Liver (tissue), 8 donors: ENCODE measurements at regions not wholly inside any gene's neighbourhood (a gene's known extent, or its start where the extent isn't known, plus 50 kb on each side); places are given as distances from the start of the nearest gene placed in this dataset.

Source experiments
- DNase-seq: peaks from one replicate; pipeline ENCODE4 v3.0.0-alpha.2; 2017; ENCODE audit warnings: low spot score
- H3K27ac ChIP-seq, 2 donors: one replicate each; pipeline ENCODE4 v1.7.0; 2013; ENCODE audit warnings: inconsistent platforms in 2 of 2, low read length in 2 of 2, control low read depth in 1 of 2, low read depth in 1 of 2, mild to moderate bottlenecking in 1 of 2
- H3K27me3 ChIP-seq, 4 donors: one replicate each; pipeline versions ENCODE4 v1.6.1 to v1.7.0; 2013; ENCODE audit warnings: low read length in 3 of 4, inconsistent platforms in 1 of 4, mild to moderate bottlenecking in 1 of 4, moderate library complexity in 1 of 4; ENCODE audit not compliant: control insufficient read depth in 4 of 4, insufficient read depth in 4 of 4
- H3K36me3 ChIP-seq, 4 donors: one replicate each; pipeline versions ENCODE4 v1.6.1 to v1.7.0; 2013; ENCODE audit warnings: low read length in 3 of 4, mild to moderate bottlenecking in 3 of 4, low read depth in 1 of 4, moderate library complexity in 1 of 4; ENCODE audit not compliant: control insufficient read depth in 4 of 4, insufficient read depth in 3 of 4
- H3K4me1 ChIP-seq, 4 donors: one replicate each; pipeline versions ENCODE4 v1.6.1 to v1.7.0; 2013; ENCODE audit warnings: low read length in 3 of 4, mild to moderate bottlenecking in 3 of 4, moderate library complexity in 1 of 4; ENCODE audit not compliant: control insufficient read depth in 4 of 4, insufficient read depth in 4 of 4
- H3K4me3 ChIP-seq, 3 donors: one replicate each; pipeline versions ENCODE4 v1.6.1 to v1.7.0; 2013; ENCODE audit warnings: low read length in 3 of 3, control low read depth in 1 of 3, low read depth in 1 of 3, mild to moderate bottlenecking in 1 of 3
- H3K9ac ChIP-seq, 2 donors: one replicate each; pipeline ENCODE4 v1.7.0; 2013; ENCODE audit warnings: low read length in 2 of 2, mild to moderate bottlenecking in 2 of 2, moderate library complexity in 2 of 2, control low read depth in 1 of 2, low read depth in 1 of 2
- H3K9me3 ChIP-seq, 4 donors: one replicate each; pipeline versions ENCODE4 v1.6.1 to v1.7.0; 2013; ENCODE audit warnings: low read length in 3 of 4; ENCODE audit not compliant: control insufficient read depth in 4 of 4
- EGR1 ChIP-seq, 2 donors: IDR thresholded peaks; 2 replicates each; pipeline ENCODE4 v1.6.1; 2016 to 2018; ENCODE audit warnings: antibody characterized with exemption in 2 of 2, low read depth in 2 of 2
- FOXA1 ChIP-seq: IDR thresholded peaks from 2 replicates; pipeline ENCODE4 v1.6.1; 2016; ENCODE audit warnings: antibody characterized with exemption
- FOXA2 ChIP-seq: IDR thresholded peaks from 2 replicates; pipeline ENCODE4 v1.6.1; 2016; ENCODE audit warnings: antibody characterized with exemption
- GABPA ChIP-seq, 2 donors: IDR thresholded peaks in 1 of 2; conservative IDR thresholded peaks in 1 of 2; 2 replicates each; pipeline ENCODE4 v1.6.1; 2016; ENCODE audit warnings: antibody characterized with exemption in 2 of 2, mild to moderate bottlenecking in 1 of 2, moderate library complexity in 1 of 2
- HNF4A ChIP-seq, 2 donors: conservative IDR thresholded peaks; 2 replicates each; pipeline ENCODE4 v1.6.1; 2016; ENCODE audit warnings: antibody characterized with exemption in 2 of 2, mild to moderate bottlenecking in 2 of 2
- NR2F2 ChIP-seq: IDR thresholded peaks from 2 replicates; pipeline ENCODE4 v1.6.1; 2016; ENCODE audit warnings: antibody characterized with exemption
- RAD21 ChIP-seq, 2 donors: IDR thresholded peaks; 2 replicates each; pipeline ENCODE4 v1.6.1; 2016; ENCODE audit warnings: antibody characterized with exemption in 2 of 2, mild to moderate bottlenecking in 2 of 2
- RXRA ChIP-seq, 2 donors: IDR thresholded peaks; 2 replicates each; pipeline ENCODE4 v1.6.1; 2017 to 2018; ENCODE audit warnings: antibody characterized with exemption in 2 of 2, mild to moderate bottlenecking in 1 of 2
- SP1 ChIP-seq: IDR thresholded peaks from 2 replicates; pipeline ENCODE4 v1.6.1; 2018; ENCODE audit warnings: antibody characterized with exemption, mild to moderate bottlenecking
- YY1 ChIP-seq: IDR thresholded peaks from 2 replicates; pipeline ENCODE4 v1.6.1; 2016; ENCODE audit warnings: antibody characterized with exemption, mild to moderate bottlenecking
- WGBS: extraction: QIAGEN DNeasy Blood & Tissue Kit; methylation state at CpG from one replicate; pipeline ENCODE4 v1.1.7; 2013; 5-methylcytosine and 5-hydroxymethylcytosine counted together
- TF ChIP-seq, protein P1 (sequence below): fragments of 150-350 bp; IDR thresholded peaks from 2 replicates; pipeline ENCODE4 v1.5.1; 2017; ENCODE audit warnings: improper control_type of control experiment, low read depth, low read length; ENCODE audit not compliant: missing input control
- TF ChIP-seq, protein P2 (sequence below): IDR thresholded peaks from 2 replicates; pipeline ENCODE4 v1.6.1; 2016; ENCODE audit warnings: antibody characterized with exemption
- TF ChIP-seq, protein P3 (sequence below): IDR thresholded peaks from 2 replicates; pipeline ENCODE4 v1.6.1; 2016; ENCODE audit warnings: antibody characterized with exemption, mild to moderate bottlenecking
- TF ChIP-seq, protein P4 (sequence below): IDR thresholded peaks from 2 replicates; pipeline ENCODE4 v1.6.1; 2016; ENCODE audit warnings: antibody characterized with exemption
- TF ChIP-seq, protein P5 (sequence below): IDR thresholded peaks from 2 replicates; pipeline ENCODE4 v1.6.1; 2016; ENCODE audit warnings: antibody characterized with exemption
- donor health status: healthy.
- donor health status: healthy.
- donor health status: healthy.
- donor health status: healthy.
- donor health status: healthy.

DNA sequence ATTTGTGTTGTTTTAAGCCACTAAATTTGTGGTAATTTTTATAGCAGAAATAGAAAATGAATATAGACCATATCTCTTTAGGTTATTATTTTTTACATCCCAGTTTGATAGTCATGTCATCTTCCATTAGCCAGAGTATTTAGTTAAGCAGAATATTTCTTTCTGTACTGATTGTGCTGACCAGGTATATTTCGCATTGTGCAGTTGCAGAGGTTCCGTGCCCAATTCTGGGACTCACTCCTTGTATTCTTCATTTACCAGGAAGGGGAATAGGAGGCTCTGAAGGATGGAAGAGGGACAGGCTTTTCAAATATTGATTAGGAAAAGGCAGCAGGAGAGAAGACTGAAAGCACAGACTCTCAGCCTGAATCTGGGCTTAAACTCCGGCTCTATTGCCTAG lies 217.8 kb downstream of the AKAP7 start:
- no peak for DNase-seq
- Histone ChIP-seq H3K36me3 (no peaks in the 10 kb centered on the region), H3K4me3 (no peak overlapping the region), H3K27me3 (no peaks in the 10 kb centered on the region), H3K9ac (no peak overlapping the region), H3K27ac (no peak overlapping the region), H3K9me3 (no peaks in the 10 kb centered on the region), H3K4me1 (no peaks in the 10 kb centered on the region)
- TF ChIP-seq, protein P1, sequence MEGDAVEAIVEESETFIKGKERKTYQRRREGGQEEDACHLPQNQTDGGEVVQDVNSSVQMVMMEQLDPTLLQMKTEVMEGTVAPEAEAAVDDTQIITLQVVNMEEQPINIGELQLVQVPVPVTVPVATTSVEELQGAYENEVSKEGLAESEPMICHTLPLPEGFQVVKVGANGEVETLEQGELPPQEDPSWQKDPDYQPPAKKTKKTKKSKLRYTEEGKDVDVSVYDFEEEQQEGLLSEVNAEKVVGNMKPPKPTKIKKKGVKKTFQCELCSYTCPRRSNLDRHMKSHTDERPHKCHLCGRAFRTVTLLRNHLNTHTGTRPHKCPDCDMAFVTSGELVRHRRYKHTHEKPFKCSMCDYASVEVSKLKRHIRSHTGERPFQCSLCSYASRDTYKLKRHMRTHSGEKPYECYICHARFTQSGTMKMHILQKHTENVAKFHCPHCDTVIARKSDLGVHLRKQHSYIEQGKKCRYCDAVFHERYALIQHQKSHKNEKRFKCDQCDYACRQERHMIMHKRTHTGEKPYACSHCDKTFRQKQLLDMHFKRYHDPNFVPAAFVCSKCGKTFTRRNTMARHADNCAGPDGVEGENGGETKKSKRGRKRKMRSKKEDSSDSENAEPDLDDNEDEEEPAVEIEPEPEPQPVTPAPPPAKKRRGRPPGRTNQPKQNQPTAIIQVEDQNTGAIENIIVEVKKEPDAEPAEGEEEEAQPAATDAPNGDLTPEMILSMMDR: no peak
- TF ChIP-seq FOXA2 (no peak), FOXA1 (no peak), RXRA (IDR thresholded peaks at IDR 0.05) (no peak), SP1 (no peak)
- TF ChIP-seq, protein P2, sequence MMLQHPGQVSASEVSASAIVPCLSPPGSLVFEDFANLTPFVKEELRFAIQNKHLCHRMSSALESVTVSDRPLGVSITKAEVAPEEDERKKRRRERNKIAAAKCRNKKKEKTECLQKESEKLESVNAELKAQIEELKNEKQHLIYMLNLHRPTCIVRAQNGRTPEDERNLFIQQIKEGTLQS: no peak
- WGBS: 96% methylated on average over 3 of the region's 3 CpGs

DNA sequence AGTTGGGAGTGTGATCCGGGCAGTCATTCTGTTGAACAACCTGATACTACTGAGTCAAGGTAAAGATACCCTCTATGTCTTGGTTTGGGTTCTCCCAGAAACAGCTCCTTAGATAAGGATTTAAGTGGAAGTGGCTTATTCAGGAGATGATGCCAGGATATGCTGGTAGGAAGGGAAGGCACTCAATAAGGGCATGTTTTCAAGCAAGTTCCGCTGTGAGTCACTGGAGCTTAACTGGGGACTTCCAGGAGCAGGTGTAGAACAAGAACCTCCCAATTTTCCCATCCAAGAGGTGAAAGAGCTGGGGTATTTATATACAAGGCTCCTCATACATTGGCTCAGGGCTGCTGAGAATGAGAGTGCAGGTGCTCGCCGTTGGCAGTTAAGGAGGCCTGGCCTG lies 218.6 kb downstream of the AKAP7 start:
- 98% methylated on average over 4 of the region's 4 CpGs for WGBS
- Histone ChIP-seq H3K9me3 (no peaks in the 10 kb centered on the region), H3K27ac (no peak overlapping the region), H3K4me3 (no peak overlapping the region), H3K36me3 (no peaks in the 10 kb centered on the region), H3K9ac (no peak overlapping the region), H3K27me3 (no peaks in the 10 kb centered on the region), H3K4me1 (no peaks in the 10 kb centered on the region)
- TF ChIP-seq RAD21 (IDR thresholded peaks at IDR 0.05) (no peak), HNF4A (conservative IDR thresholded peaks at IDR 0.05) (no peak)
- no peak for DNase-seq

DNA sequence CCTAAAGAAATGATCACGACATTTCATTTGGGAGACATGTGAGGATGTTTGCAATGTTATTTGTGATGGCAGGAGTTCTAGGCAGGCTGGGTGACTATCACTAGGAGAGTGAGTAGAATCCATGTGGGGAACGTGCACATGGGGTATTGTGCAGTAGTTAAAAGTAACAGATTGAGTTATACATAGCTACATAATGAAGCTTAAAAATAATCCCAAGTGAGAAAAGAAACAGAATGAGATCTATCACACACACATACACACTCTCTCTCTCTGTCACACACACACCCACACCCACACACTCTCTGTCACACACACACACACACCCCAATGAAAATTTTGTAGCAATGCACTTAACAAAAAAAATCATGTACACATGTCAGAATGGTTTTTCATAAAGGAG lies 218.7 kb upstream of the ARG1 start:
- TF ChIP-seq, protein P1: no peak
- TF ChIP-seq HNF4A (conservative IDR thresholded peaks at IDR 0.05) (no peak), EGR1 (IDR thresholded peaks at IDR 0.05; ENCODE audit: low read depth in 2 of 2) (no peak), RXRA (IDR thresholded peaks at IDR 0.05) (no peak), YY1 (no peak), NR2F2 (no peak), FOXA1 (no peak), SP1 (no peak), GABPA (IDR thresholded peaks at IDR 0.05 in 1 of 2, conservative IDR thresholded peaks at IDR 0.05 in 1 of 2) (no peak)
- TF ChIP-seq, protein P2: no peak
- TF ChIP-seq, protein P3, sequence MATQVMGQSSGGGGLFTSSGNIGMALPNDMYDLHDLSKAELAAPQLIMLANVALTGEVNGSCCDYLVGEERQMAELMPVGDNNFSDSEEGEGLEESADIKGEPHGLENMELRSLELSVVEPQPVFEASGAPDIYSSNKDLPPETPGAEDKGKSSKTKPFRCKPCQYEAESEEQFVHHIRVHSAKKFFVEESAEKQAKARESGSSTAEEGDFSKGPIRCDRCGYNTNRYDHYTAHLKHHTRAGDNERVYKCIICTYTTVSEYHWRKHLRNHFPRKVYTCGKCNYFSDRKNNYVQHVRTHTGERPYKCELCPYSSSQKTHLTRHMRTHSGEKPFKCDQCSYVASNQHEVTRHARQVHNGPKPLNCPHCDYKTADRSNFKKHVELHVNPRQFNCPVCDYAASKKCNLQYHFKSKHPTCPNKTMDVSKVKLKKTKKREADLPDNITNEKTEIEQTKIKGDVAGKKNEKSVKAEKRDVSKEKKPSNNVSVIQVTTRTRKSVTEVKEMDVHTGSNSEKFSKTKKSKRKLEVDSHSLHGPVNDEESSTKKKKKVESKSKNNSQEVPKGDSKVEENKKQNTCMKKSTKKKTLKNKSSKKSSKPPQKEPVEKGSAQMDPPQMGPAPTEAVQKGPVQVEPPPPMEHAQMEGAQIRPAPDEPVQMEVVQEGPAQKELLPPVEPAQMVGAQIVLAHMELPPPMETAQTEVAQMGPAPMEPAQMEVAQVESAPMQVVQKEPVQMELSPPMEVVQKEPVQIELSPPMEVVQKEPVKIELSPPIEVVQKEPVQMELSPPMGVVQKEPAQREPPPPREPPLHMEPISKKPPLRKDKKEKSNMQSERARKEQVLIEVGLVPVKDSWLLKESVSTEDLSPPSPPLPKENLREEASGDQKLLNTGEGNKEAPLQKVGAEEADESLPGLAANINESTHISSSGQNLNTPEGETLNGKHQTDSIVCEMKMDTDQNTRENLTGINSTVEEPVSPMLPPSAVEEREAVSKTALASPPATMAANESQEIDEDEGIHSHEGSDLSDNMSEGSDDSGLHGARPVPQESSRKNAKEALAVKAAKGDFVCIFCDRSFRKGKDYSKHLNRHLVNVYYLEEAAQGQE: no peak
- TF ChIP-seq, protein P4, sequence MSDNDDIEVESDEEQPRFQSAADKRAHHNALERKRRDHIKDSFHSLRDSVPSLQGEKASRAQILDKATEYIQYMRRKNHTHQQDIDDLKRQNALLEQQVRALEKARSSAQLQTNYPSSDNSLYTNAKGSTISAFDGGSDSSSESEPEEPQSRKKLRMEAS: no peak
- TF ChIP-seq, protein P5, sequence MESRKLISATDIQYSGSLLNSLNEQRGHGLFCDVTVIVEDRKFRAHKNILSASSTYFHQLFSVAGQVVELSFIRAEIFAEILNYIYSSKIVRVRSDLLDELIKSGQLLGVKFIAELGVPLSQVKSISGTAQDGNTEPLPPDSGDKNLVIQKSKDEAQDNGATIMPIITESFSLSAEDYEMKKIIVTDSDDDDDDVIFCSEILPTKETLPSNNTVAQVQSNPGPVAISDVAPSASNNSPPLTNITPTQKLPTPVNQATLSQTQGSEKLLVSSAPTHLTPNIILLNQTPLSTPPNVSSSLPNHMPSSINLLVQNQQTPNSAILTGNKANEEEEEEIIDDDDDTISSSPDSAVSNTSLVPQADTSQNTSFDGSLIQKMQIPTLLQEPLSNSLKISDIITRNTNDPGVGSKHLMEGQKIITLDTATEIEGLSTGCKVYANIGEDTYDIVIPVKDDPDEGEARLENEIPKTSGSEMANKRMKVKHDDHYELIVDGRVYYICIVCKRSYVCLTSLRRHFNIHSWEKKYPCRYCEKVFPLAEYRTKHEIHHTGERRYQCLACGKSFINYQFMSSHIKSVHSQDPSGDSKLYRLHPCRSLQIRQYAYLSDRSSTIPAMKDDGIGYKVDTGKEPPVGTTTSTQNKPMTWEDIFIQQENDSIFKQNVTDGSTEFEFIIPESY: no peak
- H3K36me3 ChIP-seq: no peaks in the 10 kb centered on the region
- WGBS: 95% methylated on average over 2 of the region's 2 CpGs
- H3K4me3 ChIP-seq: no peak overlapping the region
- no peak overlapping the region for H3K9ac ChIP-seq
- H3K9me3 ChIP-seq: no peaks in the 10 kb centered on the region
- no peaks in the 10 kb centered on the region for H3K4me1 ChIP-seq
- H3K27me3 ChIP-seq: no peaks in the 10 kb centered on the region
- no peak overlapping the region for H3K27ac ChIP-seq
- DNase-seq: no peak
